ENCODE measurements at regions not wholly inside any gene's neighbourhood (a gene's known extent, or its start where the extent isn't known, plus 50 kb on each side); places are given as distances from the start of the nearest gene placed in this dataset.

DNA sequence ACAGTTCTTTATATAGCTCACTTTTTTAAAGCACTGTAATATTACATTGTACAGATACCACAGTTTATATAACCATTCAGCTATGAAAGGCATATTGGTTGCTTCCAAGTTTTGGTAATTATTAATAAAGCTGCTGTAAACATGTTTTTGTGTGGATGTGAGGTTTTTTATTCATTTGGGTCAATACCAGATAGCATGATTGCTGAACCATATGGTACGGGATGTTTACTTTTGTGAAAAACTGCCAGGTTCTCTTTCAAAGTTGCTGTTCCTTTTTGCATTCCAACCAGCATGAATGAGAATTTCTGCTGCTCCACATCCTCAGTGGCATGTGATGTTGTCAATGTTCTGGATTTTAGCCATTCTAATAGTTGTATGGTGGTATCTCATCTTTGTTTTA, 439.6 kb upstream of the NMUR2 start:
- no peaks in the 10 kb centered on the region for H3K36me3 ChIP-seq (ENCODE audit: control insufficient read depth in 2 of 2, insufficient read depth in 2 of 2, low read length in 1 of 2)
- ATAC-seq, result no peak
- H3K4me2 ChIP-seq (ENCODE audit: control insufficient read depth, insufficient read depth), result no peak overlapping the region
- no peaks in the 10 kb centered on the region; the same call in 1 of the 2 replicates for H4K20me1 ChIP-seq (ENCODE audit: control insufficient read depth, insufficient read depth)
- FAIRE-seq, result no peak
- in situ Hi-C loops (cut with MboI) (no loop called here), intact Hi-C loops (cut with micrococcal nuclease; ENCODE audit: unreplicated experiment) (no loop called here)
- ChIA-PET SMC1A (ENCODE audit: uncharacterized antibody, unreplicated experiment) (interaction anchor here (0.6 kb wide), 1 partner anchor 646 kb away, joined by 3 read pairs; no protein-coding TSS in a partner anchor), POLR2A (no interaction called here), CTCF (interaction anchor here (0.8 to 1.7 kb wide), 2 partner anchors 11 to 12 kb away, joined by 3 to 4 read pairs; no protein-coding TSS in a partner anchor), RAD21 (ENCODE audit: unreplicated experiment) (no interaction called here)
- H3K79me2 ChIP-seq (ENCODE audit: control insufficient read depth, insufficient read depth, low read length), result no peaks in the 10 kb centered on the region
- DNase-seq (ENCODE audit: low read depth, low spot score), result no peak
- H3K27ac ChIP-seq (ENCODE audit: control insufficient read depth, insufficient read depth), result no peak overlapping the region
- TF ChIP-seq SPI1 (IDR thresholded peaks at IDR 0.05; ENCODE audit: borderline replicate concordance, insufficient read depth, low read depth, low read length), result no peak
- no peak for TF ChIP-seq JUNB (IDR thresholded peaks at IDR 0.05)
- no peak for TF ChIP-seq ZNF24 (IDR thresholded peaks at IDR 0.05)
- no peaks in the 10 kb centered on the region for H3K9me3 ChIP-seq (replicated peaks; ENCODE audit: control insufficient read depth, insufficient read depth, low read length)
- no TSS peak for BruUV-seq (replicated peaks)
- 55% methylated on average over 1 of the region's 1 CpG for WGBS (ENCODE audit: insufficient coverage, insufficient replicate concordance, low lambda C conversion rate, missing lambda C conversion rate)
- no peaks in the 10 kb centered on the region for H3K27me3 ChIP-seq (replicated peaks in 1 of 2; ENCODE audit: control insufficient read depth in 2 of 2, insufficient read depth in 2 of 2, low read length in 1 of 2)
- no peaks in the 10 kb centered on the region for H3K4me1 ChIP-seq (ENCODE audit: control insufficient read depth, insufficient read depth, low read length)
- H3K9ac ChIP-seq (ENCODE audit: control insufficient read depth, insufficient read depth, low read length), result no peak overlapping the region
- no peak overlapping the region for H3K4me3 ChIP-seq
- H2AFZ ChIP-seq (ENCODE audit: control insufficient read depth, low read depth, low read length), result no peak overlapping the region

DNA sequence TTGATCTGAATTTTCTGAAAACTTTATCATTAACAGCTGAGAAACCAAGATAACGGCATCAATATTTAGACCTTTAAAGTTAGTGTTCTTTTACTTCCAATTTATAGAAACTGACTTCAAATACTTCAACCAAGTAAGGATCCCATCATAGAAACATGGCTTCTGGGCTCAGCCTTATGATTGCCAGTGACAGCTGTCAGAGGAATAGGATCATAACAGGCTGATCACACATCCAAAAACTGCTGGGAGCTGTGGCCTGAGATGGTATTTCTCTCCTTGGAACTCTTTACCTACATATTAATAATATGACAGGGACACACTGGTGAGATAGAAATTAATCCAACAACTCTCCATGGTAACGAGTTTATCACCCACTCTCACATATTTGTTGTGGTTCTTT, 448.3 kb upstream of the NMUR2 start:
- no peaks in the 10 kb centered on the region for H3K4me1 ChIP-seq (ENCODE audit: control insufficient read depth, insufficient read depth, low read length)
- H3K4me2 ChIP-seq (ENCODE audit: control insufficient read depth, insufficient read depth), result no peak overlapping the region
- ChIA-PET POLR2A (no interaction called here), SMC1A (ENCODE audit: uncharacterized antibody, unreplicated experiment) (no interaction called here), RAD21 (ENCODE audit: unreplicated experiment) (no interaction called here), CTCF (interaction anchor here (0.6 kb wide), 1 partner anchor 885 kb away, joined by 3 read pairs; no protein-coding TSS in a partner anchor)
- H3K9me3 ChIP-seq (replicated peaks; ENCODE audit: control insufficient read depth, insufficient read depth, low read length), result no peaks in the 10 kb centered on the region
- FAIRE-seq (no peak), DNase-seq (ENCODE audit: low read depth, low spot score) (no peak), ATAC-seq (no peak)
- H3K27me3 ChIP-seq (replicated peaks in 1 of 2; ENCODE audit: control insufficient read depth in 2 of 2, insufficient read depth in 2 of 2, low read length in 1 of 2), result no peaks in the 10 kb centered on the region
- 3% methylated on average over 2 of the region's 2 CpGs for WGBS (ENCODE audit: insufficient coverage, insufficient replicate concordance, low lambda C conversion rate, missing lambda C conversion rate)
- no TSS peak for BruUV-seq (replicated peaks)
- intact Hi-C loops (cut with micrococcal nuclease; ENCODE audit: unreplicated experiment), result no loop called here
- no peak overlapping the region for H3K9ac ChIP-seq (ENCODE audit: control insufficient read depth, insufficient read depth, low read length)
- H3K4me3 ChIP-seq, result no peak overlapping the region
- no peaks in the 10 kb centered on the region for H4K20me1 ChIP-seq (ENCODE audit: control insufficient read depth, insufficient read depth)
- no peak overlapping the region for H3K27ac ChIP-seq (ENCODE audit: control insufficient read depth, insufficient read depth)
- H2AFZ ChIP-seq (ENCODE audit: control insufficient read depth, low read depth, low read length), result no peak overlapping the region
- in situ Hi-C loops (cut with MboI), result no loop called here
- H3K79me2 ChIP-seq (ENCODE audit: control insufficient read depth, insufficient read depth, low read length), result no peaks in the 10 kb centered on the region
- no peaks in the 10 kb centered on the region for H3K36me3 ChIP-seq (ENCODE audit: control insufficient read depth in 2 of 2, insufficient read depth in 2 of 2, low read length in 1 of 2)
- TF ChIP-seq ESRRA (IDR thresholded peaks at IDR 0.05; ENCODE audit: low read length), result no peak
- no peak for TF ChIP-seq PAX8 (IDR thresholded peaks at IDR 0.05)
- TF ChIP-seq RCOR1 (conservative IDR thresholded peaks at IDR 0.05; ENCODE audit: low read depth, low read length), result no peak
- no peak for TF ChIP-seq CUX1 (IDR thresholded peaks at IDR 0.05; ENCODE audit: insufficient replicate concordance, low read depth, low read length)
- no peak for TF ChIP-seq NRF1 (conservative IDR thresholded peaks at IDR 0.05; ENCODE audit: low read depth, low read length)
- TF ChIP-seq SREBF2 (IDR thresholded peaks at IDR 0.05; ENCODE audit: low read length), result no peak
- TF ChIP-seq SMARCA5 (IDR thresholded peaks at IDR 0.05), result no peak
- no peak for TF ChIP-seq YBX1 (IDR thresholded peaks at IDR 0.05)
- TF ChIP-seq E2F4 (IDR thresholded peaks at IDR 0.05; ENCODE audit: low read depth, low read length), result no peak
- no peak for TF ChIP-seq ZBED1 (IDR thresholded peaks at IDR 0.05; ENCODE audit: borderline replicate concordance)
- TF ChIP-seq CHD1 (IDR thresholded peaks at IDR 0.05; ENCODE audit: low read depth, low read length), result no peak
- no peak for TF ChIP-seq CBX5 (IDR thresholded peaks at IDR 0.05; ENCODE audit: low read depth)
